GM12878 (cell line): ENCODE measurements at regions not wholly inside any gene's neighbourhood (a gene's known extent, or its start where the extent isn't known, plus 50 kb on each side); places are given as distances from the start of the nearest gene placed in this dataset.

ENCODE experiments used
- ATAC-seq: fragments of 200-7000 bp; cut with Tn5 transposase; 3 replicates; pipeline ENCODE4 v1.9.1; 2020; ENCODE audit warnings: mild to moderate bottlenecking, moderate library complexity
- BruUV-seq: library from RNA; stranded (reverse); fragments of 400-500 nt; replicated peaks from 2 replicates; lab custom pipeline; 2021; lab: Mats Ljungman, UMichigan
- CTCF ChIA-PET: fragments of 300-600 bp; sonication (Branson Sonifier 250); formaldehyde crosslinking; extraction: SDS; loops from one replicate; lab custom pipeline; 2021; ENCODE audit warnings: inconsistent platforms; lab: Yijun Ruan, JAX
- POLR2A ChIA-PET: fragments of 350-600 bp; formaldehyde crosslinking; extraction: SDS; loops from one replicate; lab custom pipeline; 2021; ENCODE audit warnings: inconsistent platforms; lab: Charles Lee
- RAD21 ChIA-PET: fragments of 300-600 bp; sonication (Branson Sonifier 250); formaldehyde crosslinking; loops from one replicate; lab custom pipeline; 2023; ENCODE audit warnings: antibody characterized with exemption; ENCODE audit not compliant: unreplicated experiment; lab: Charles Lee
- SMC1A ChIA-PET: fragments of 300-600 bp; sonication (Branson Sonifier 250); formaldehyde crosslinking; loops from one replicate; lab custom pipeline; 2023; ENCODE audit not compliant: unreplicated experiment, uncharacterized antibody; lab: Charles Lee
- DNase-seq: peaks from one replicate; pipeline ENCODE4 v3.0.0-alpha.2; 2011; ENCODE audit warnings: low read depth, low spot score
- FAIRE-seq: peaks from 3 replicates; lab custom pipeline; 2011; peaks lifted over from hg19 to GRCh38; lab: Jason Lieb, UNC
- H2AFZ ChIP-seq: 2 replicates; pipeline ENCODE4 v1.6.0; 2011; ENCODE audit warnings: low read depth, low read length, control low read depth; ENCODE audit not compliant: control insufficient read depth
- H3K27ac ChIP-seq: 2 replicates; pipeline ENCODE4 v1.5.1; 2011; ENCODE audit warnings: control low read depth; ENCODE audit not compliant: control insufficient read depth, insufficient read depth
- H3K27me3 ChIP-seq, 2 experiments: replicated peaks in 1 of 2; 2 replicates each; pipeline versions ENCODE4 v1.6.0 to v1.6.1; 2011; ENCODE audit warnings: low read length in 1 of 2; ENCODE audit not compliant: control insufficient read depth in 2 of 2, insufficient read depth in 2 of 2
- H3K36me3 ChIP-seq, 2 experiments: 2 replicates each; pipeline ENCODE4 v1.5.1; 2011; ENCODE audit warnings: low read length in 1 of 2; ENCODE audit not compliant: control insufficient read depth in 2 of 2, insufficient read depth in 2 of 2
- H3K4me1 ChIP-seq: 2 replicates; pipeline ENCODE4 v1.6.1; 2011; ENCODE audit warnings: mild to moderate bottlenecking, low read length, moderate library complexity, mixed read lengths; ENCODE audit not compliant: control insufficient read depth, insufficient read depth
- H3K4me2 ChIP-seq: 2 replicates; pipeline ENCODE4 v1.6.0; 2011; ENCODE audit warnings: control low read depth; ENCODE audit not compliant: control insufficient read depth, insufficient read depth
- H3K4me3 ChIP-seq: fragments of 200-600 bp; sonication (generic); 2 replicates; pipeline ENCODE4 v1.5.1; 2016
- H3K79me2 ChIP-seq: 2 replicates; pipeline ENCODE4 v1.6.0; 2011; ENCODE audit warnings: low read length; ENCODE audit not compliant: control insufficient read depth, insufficient read depth
- H3K9ac ChIP-seq: 2 replicates; pipeline ENCODE4 v1.8.0; 2011; ENCODE audit warnings: low read length, control low read depth, mixed read lengths; ENCODE audit not compliant: control insufficient read depth, insufficient read depth
- H3K9me3 ChIP-seq: replicated peaks from 3 replicates; pipeline ENCODE4 v1.5.1; 2011; ENCODE audit warnings: mild to moderate bottlenecking, low read length; ENCODE audit not compliant: control insufficient read depth, insufficient read depth
- H4K20me1 ChIP-seq: 2 replicates; pipeline ENCODE4 v1.6.0; 2011; ENCODE audit not compliant: control insufficient read depth, insufficient read depth
- ASH2L ChIP-seq: fragments of 300-600, 200-600 bp; sonication (generic); IDR thresholded peaks from 2 replicates; pipeline ENCODE4 v1.6.1; 2017; ENCODE audit warnings: low read depth, mild to moderate bottlenecking, borderline replicate concordance
- EGR1 ChIP-seq, 2 experiments: IDR thresholded peaks; 1 replicate in 1 of 2; 2 replicates in 1 of 2; pipeline ENCODE4 v1.6.1; 2011 to 2012; ENCODE audit warnings: low read depth in 2 of 2, low read length in 2 of 2, borderline replicate concordance in 1 of 2, mild to moderate bottlenecking in 1 of 2, moderate library complexity in 1 of 2
- FOS ChIP-seq: IDR thresholded peaks from 3 replicates; pipeline ENCODE4 v1.6.1; 2011; ENCODE audit warnings: borderline replicate concordance; ENCODE audit not compliant: insufficient read length; ENCODE audit errors: extremely low read depth
- GABPA ChIP-seq: IDR thresholded peaks from 2 replicates; pipeline ENCODE4 v1.6.1; 2014; ENCODE audit warnings: antibody characterized with exemption, low read depth, mild to moderate bottlenecking, inconsistent platforms
- IKZF1 ChIP-seq: fragments of 450-650 bp; conservative IDR thresholded peaks from 2 replicates; pipeline ENCODE4 v1.6.1; 2017; ENCODE audit warnings: antibody characterized with exemption, mild to moderate bottlenecking
- MTA3 ChIP-seq: IDR thresholded peaks from 2 replicates; pipeline ENCODE4 v1.6.1; 2012; ENCODE audit warnings: low read length, inconsistent platforms, borderline replicate concordance
- RFX5 ChIP-seq: IDR thresholded peaks from 2 replicates; pipeline ENCODE4 v1.6.1; 2011; ENCODE audit warnings: low read depth, low read length, improper control_type of control experiment
- SREBF2 ChIP-seq: IDR thresholded peaks from 2 replicates; pipeline ENCODE4 v1.6.1; 2012; ENCODE audit warnings: mild to moderate bottlenecking, low read length
- STAT1 ChIP-seq: fragments of 450-650 bp; conservative IDR thresholded peaks from 2 replicates; pipeline ENCODE4 v1.6.1; 2014; ENCODE audit warnings: antibody characterized with exemption, mild to moderate bottlenecking
- TARDBP ChIP-seq: IDR thresholded peaks from 2 replicates; pipeline ENCODE4 v1.6.1; 2016; ENCODE audit warnings: borderline replicate concordance
- ZNF207 ChIP-seq: fragments of 450-650 bp; IDR thresholded peaks from 2 replicates; pipeline ENCODE4 v1.6.1; 2014; ENCODE audit warnings: antibody characterized with exemption, mild to moderate bottlenecking, borderline replicate concordance
- WGBS: methylation state at CpG from one replicate; pipeline ENCODE4 v1.1.6; 2016; ENCODE audit warnings: low lambda C conversion rate; ENCODE audit not compliant: insufficient replicate concordance, insufficient coverage; ENCODE audit errors: missing lambda C conversion rate; 5-methylcytosine and 5-hydroxymethylcytosine counted together
- in situ Hi-C: fragments of 300-500 bp; cut with MboI; formaldehyde crosslinking; loops from 9 replicates; pipeline ENCODE4 v1.14.3; 2018; ENCODE audit warnings: mixed read lengths
- intact Hi-C: fragments of 100-400 bp; cut with micrococcal nuclease; formaldehyde crosslinking; loops from one replicate; pipeline ENCODE4 v1.14.2; 2022; ENCODE audit not compliant: unreplicated experiment
- TF ChIP-seq, protein P1 (sequence below): fragments of 450-650 bp; IDR thresholded peaks from 2 replicates; pipeline ENCODE4 v1.6.1; 2017; ENCODE audit warnings: mild to moderate bottlenecking, low read depth, inconsistent platforms; ENCODE audit not compliant: poor library complexity, severe bottlenecking
- TF ChIP-seq, protein P2 (sequence below): fragments of 450-650 bp; IDR thresholded peaks from 2 replicates; pipeline ENCODE4 v1.6.1; 2017; ENCODE audit warnings: borderline replicate concordance
- TF ChIP-seq, protein P3 (sequence below): fragments of 450-650 bp; IDR thresholded peaks from 2 replicates; pipeline ENCODE4 v1.6.1; 2018; ENCODE audit warnings: mild to moderate bottlenecking, low read depth, moderate library complexity; ENCODE audit not compliant: partially characterized antibody
- TF ChIP-seq, protein P4 (sequence below): IDR thresholded peaks from 2 replicates; pipeline ENCODE4 v1.6.1; 2012; ENCODE audit warnings: low read depth, low read length, improper control_type of control experiment

GRCh38 chr14:81805785-81806184 is 272.1 kb upstream of the SEL1L start (continued):
- TF ChIP-seq EGR1 (IDR thresholded peaks at IDR 0.05; ENCODE audit: borderline replicate concordance in 1 of 2, low read depth in 2 of 2, low read length in 2 of 2) (no peak), FOS (no peak), MTA3 (no peak), SREBF2 (no peak), ZNF207 (no peak)
- TF ChIP-seq, protein P1, sequence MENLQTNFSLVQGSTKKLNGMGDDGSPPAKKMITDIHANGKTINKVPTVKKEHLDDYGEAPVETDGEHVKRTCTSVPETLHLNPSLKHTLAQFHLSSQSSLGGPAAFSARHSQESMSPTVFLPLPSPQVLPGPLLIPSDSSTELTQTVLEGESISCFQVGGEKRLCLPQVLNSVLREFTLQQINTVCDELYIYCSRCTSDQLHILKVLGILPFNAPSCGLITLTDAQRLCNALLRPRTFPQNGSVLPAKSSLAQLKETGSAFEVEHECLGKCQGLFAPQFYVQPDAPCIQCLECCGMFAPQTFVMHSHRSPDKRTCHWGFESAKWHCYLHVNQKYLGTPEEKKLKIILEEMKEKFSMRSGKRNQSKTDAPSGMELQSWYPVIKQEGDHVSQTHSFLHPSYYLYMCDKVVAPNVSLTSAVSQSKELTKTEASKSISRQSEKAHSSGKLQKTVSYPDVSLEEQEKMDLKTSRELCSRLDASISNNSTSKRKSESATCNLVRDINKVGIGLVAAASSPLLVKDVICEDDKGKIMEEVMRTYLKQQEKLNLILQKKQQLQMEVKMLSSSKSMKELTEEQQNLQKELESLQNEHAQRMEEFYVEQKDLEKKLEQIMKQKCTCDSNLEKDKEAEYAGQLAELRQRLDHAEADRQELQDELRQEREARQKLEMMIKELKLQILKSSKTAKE, result no peak

DNA sequence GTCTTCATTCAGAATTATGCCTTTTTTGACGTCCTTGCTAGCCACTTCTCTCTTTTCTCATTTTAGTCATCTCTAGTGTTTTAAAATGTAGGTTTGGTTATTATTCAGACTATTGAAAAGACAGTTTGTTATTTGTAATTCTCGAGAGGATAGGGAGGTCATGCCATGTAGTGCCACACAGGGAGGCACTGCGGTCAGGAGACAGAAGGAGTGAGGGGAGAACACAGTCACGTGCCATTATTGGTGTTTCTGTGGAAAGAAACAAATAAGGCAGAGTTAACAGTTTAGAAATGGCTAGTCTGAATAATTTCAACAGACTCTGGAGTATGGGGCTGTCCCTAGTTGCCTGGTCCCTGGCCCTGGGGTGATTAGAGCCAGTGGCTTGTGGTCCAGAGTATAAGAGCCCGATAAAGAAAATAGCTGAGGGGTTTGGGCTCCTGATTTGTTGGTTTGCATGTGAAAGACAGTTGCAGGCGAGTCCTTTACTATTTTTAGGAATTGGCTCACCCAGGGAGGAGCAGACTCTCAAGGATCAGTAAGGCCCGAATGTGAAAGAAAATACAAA is 278.1 kb upstream of the SEL1L start:
- Histone ChIP-seq H3K27ac (no peak overlapping the region), H3K9me3 (no peaks in the 10 kb centered on the region), H3K79me2 (no peaks in the 10 kb centered on the region), H3K4me1 (no peaks in the 10 kb centered on the region), H3K4me2 (no peak overlapping the region), H3K4me3 (no peak overlapping the region), H3K9ac (no peak overlapping the region), H3K27me3 (no peaks in the 10 kb centered on the region), H2AFZ (no peak overlapping the region), H3K36me3 (no peaks in the 10 kb centered on the region), H4K20me1 (no peaks in the 10 kb centered on the region)
- BruUV-seq, result no TSS peak
- DNase-seq (no peak), ATAC-seq (no peak), FAIRE-seq (no peak)
- intact Hi-C loops, result no loop called here
- SMC1A ChIA-PET, result no interaction called here
- POLR2A ChIA-PET, result no interaction called here
- CTCF ChIA-PET, result no interaction called here
- in situ Hi-C loops, result no loop called here
- WGBS, result under 1% methylated on average over 7 of the region's 7 CpGs
- RAD21 ChIA-PET, result no interaction called here
- TF ChIP-seq TARDBP (no peak), GABPA (no peak), STAT1 (no peak), IKZF1 (no peak), RFX5 (no peak), ASH2L (no peak)
- TF ChIP-seq, protein P2, sequence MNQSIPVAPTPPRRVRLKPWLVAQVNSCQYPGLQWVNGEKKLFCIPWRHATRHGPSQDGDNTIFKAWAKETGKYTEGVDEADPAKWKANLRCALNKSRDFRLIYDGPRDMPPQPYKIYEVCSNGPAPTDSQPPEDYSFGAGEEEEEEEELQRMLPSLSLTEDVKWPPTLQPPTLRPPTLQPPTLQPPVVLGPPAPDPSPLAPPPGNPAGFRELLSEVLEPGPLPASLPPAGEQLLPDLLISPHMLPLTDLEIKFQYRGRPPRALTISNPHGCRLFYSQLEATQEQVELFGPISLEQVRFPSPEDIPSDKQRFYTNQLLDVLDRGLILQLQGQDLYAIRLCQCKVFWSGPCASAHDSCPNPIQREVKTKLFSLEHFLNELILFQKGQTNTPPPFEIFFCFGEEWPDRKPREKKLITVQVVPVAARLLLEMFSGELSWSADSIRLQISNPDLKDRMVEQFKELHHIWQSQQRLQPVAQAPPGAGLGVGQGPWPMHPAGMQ, result no peak
- TF ChIP-seq, protein P3, sequence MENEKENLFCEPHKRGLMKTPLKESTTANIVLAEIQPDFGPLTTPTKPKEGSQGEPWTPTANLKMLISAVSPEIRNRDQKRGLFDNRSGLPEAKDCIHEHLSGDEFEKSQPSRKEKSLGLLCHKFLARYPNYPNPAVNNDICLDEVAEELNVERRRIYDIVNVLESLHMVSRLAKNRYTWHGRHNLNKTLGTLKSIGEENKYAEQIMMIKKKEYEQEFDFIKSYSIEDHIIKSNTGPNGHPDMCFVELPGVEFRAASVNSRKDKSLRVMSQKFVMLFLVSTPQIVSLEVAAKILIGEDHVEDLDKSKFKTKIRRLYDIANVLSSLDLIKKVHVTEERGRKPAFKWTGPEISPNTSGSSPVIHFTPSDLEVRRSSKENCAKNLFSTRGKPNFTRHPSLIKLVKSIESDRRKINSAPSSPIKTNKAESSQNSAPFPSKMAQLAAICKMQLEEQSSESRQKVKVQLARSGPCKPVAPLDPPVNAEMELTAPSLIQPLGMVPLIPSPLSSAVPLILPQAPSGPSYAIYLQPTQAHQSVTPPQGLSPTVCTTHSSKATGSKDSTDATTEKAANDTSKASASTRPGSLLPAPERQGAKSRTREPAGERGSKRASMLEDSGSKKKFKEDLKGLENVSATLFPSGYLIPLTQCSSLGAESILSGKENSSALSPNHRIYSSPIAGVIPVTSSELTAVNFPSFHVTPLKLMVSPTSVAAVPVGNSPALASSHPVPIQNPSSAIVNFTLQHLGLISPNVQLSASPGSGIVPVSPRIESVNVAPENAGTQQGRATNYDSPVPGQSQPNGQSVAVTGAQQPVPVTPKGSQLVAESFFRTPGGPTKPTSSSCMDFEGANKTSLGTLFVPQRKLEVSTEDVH, result no peak
- TF ChIP-seq, protein P4, sequence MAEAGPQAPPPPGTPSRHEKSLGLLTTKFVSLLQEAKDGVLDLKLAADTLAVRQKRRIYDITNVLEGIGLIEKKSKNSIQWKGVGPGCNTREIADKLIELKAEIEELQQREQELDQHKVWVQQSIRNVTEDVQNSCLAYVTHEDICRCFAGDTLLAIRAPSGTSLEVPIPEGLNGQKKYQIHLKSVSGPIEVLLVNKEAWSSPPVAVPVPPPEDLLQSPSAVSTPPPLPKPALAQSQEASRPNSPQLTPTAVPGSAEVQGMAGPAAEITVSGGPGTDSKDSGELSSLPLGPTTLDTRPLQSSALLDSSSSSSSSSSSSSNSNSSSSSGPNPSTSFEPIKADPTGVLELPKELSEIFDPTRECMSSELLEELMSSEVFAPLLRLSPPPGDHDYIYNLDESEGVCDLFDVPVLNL, result no peak
